ENCODE measurements at regions not wholly inside any gene's neighbourhood (a gene's known extent, or its start where the extent isn't known, plus 50 kb on each side); places are given as distances from the start of the nearest gene placed in this dataset.

DNA sequence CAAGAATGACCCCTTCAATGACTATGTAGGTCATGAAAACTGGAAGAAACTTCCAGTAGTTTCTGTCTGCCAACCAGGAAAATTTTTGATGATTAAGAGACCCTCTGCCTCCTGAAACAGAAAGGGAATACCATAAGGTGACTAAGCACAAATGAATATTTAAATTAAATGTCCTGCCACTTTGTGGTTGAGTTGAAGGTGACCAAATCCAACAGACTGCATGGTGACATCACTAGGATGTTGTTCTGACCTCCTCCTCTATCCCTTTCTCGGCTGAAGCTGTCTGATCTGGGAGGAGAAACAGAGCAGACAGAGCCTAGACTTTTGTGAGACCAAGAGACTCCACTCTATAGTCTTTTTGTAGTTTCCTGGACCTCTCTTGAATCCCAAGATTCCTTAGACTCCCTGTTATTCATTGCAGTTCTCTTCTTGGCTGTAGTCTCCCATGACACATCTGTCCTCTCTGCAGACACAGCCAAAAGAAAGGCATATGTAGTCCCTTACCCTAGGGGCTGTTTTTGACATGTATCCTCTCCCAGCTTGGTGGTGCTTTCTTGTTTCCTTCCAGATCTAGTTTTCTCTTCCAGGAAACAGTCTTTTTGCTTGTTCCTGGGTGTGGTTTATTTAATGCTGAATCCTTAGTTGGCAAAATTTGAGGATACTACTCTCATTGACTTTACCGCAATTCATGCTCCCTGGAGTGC lies 55.2 kb upstream of the UBE3A start:
- CTCF ChIA-PET, result no interaction called here

GRCh38 chr15:25492315-25492714 lies 53.5 kb upstream of the UBE3A start:
- no TSS peak for BruUV-seq (replicated peaks)
- no peak for DNase-seq (ENCODE audit: low spot score)
- Histone ChIP-seq H3K36me3 (ENCODE audit: insufficient read depth, low read length, poor library complexity, severe bottlenecking) (no peaks in the 10 kb centered on the region), H3K27me3 (replicated peaks; ENCODE audit: insufficient read depth, low read depth, low read length, poor library complexity) (no peaks in the 10 kb centered on the region), H3K27ac (ENCODE audit: low read depth, low read length, poor library complexity, severe bottlenecking) (no peak overlapping the region), H3K4me3 (ENCODE audit: low read depth, low read length, poor library complexity, severe bottlenecking) (no peak overlapping the region), H3K9me3 (ENCODE audit: low read depth, low read length, poor library complexity, severe bottlenecking) (peaks cover 26% of the 10 kb centered on the region), H3K4me1 (ENCODE audit: insufficient read depth, low read length, poor library complexity, severe bottlenecking) (no peaks in the 10 kb centered on the region)
- intact Hi-C loops (cut with micrococcal nuclease; ENCODE audit: unreplicated experiment), result no loop called here
- ChIA-PET CTCF (no interaction called here), POLR2A (ENCODE audit: low non-redundant PET) (no interaction called here)
- TF ChIP-seq EZH2 (IDR thresholded peaks at IDR 0.05; ENCODE audit: borderline replicate concordance, low read depth, low read length, poor library complexity, severe bottlenecking), result no peak

More for the DNA sequence above, 55.2 kb upstream of the UBE3A start:
- H3K36me3 ChIP-seq (ENCODE audit: insufficient read depth, low read length, poor library complexity, severe bottlenecking), result no peaks in the 10 kb centered on the region
- no peak for TF ChIP-seq EZH2 (IDR thresholded peaks at IDR 0.05; ENCODE audit: borderline replicate concordance, low read depth, low read length, poor library complexity, severe bottlenecking)
- TF ChIP-seq, protein P1, sequence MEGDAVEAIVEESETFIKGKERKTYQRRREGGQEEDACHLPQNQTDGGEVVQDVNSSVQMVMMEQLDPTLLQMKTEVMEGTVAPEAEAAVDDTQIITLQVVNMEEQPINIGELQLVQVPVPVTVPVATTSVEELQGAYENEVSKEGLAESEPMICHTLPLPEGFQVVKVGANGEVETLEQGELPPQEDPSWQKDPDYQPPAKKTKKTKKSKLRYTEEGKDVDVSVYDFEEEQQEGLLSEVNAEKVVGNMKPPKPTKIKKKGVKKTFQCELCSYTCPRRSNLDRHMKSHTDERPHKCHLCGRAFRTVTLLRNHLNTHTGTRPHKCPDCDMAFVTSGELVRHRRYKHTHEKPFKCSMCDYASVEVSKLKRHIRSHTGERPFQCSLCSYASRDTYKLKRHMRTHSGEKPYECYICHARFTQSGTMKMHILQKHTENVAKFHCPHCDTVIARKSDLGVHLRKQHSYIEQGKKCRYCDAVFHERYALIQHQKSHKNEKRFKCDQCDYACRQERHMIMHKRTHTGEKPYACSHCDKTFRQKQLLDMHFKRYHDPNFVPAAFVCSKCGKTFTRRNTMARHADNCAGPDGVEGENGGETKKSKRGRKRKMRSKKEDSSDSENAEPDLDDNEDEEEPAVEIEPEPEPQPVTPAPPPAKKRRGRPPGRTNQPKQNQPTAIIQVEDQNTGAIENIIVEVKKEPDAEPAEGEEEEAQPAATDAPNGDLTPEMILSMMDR (conservative IDR thresholded peaks at IDR 0.05; ENCODE audit: low read depth, low read length), result no peak
- no peak overlapping the region for H3K4me3 ChIP-seq (ENCODE audit: low read depth, low read length, poor library complexity, severe bottlenecking)
- H3K27ac ChIP-seq (ENCODE audit: low read depth, low read length, poor library complexity, severe bottlenecking), result no peak overlapping the region
- no peaks in the 10 kb centered on the region for H3K27me3 ChIP-seq (replicated peaks; ENCODE audit: insufficient read depth, low read depth, low read length, poor library complexity)
- BruUV-seq (replicated peaks), result no TSS peak
- H3K9me3 ChIP-seq (ENCODE audit: low read depth, low read length, poor library complexity, severe bottlenecking), result peaks cover 30% of the 10 kb centered on the region
- H3K4me1 ChIP-seq (ENCODE audit: insufficient read depth, low read length, poor library complexity, severe bottlenecking), result no peaks in the 10 kb centered on the region
- intact Hi-C loops (cut with micrococcal nuclease; ENCODE audit: unreplicated experiment), result no loop called here
- no peak for DNase-seq (ENCODE audit: low spot score)
- POLR2A ChIA-PET (ENCODE audit: low non-redundant PET), result no interaction called here

Measured in A673 (cell line).